Endothelial cell of umbilical vein (primary cell): ENCODE measurements at regions not wholly inside any gene's neighbourhood (a gene's known extent, or its start where the extent isn't known, plus 50 kb on each side); places are given as distances from the start of the nearest gene placed in this dataset.

ENCODE experiments used
- BruUV-seq: library from RNA; stranded (reverse); fragments of 400-500 nt; replicated peaks from 2 replicates; lab custom pipeline; 2021; lab: Mats Ljungman, UMichigan
- CTCF ChIA-PET: fragments of 300-600, 350-600 bp; sonication (Branson Sonifier 250); formaldehyde crosslinking; loops from one replicate; lab custom pipeline; 2021; ENCODE audit warnings: antibody characterized with exemption, inconsistent platforms; lab: Charles Lee
- POLR2A ChIA-PET: fragments of 300-600, 350-600 bp; sonication (Branson Sonifier 250); formaldehyde crosslinking; loops from one replicate; lab custom pipeline; 2021; ENCODE audit warnings: antibody characterized with exemption, inconsistent platforms; lab: Charles Lee
- DNase-seq: peaks from one replicate; pipeline ENCODE4 v3.0.0-alpha.2; 2011; ENCODE audit warnings: low read depth, low spot score
- FAIRE-seq: peaks from 2 replicates; lab custom pipeline; 2011; peaks lifted over from hg19 to GRCh38; lab: Jason Lieb, UNC
- H2AFZ ChIP-seq: 2 replicates; pipeline ENCODE4 v1.6.0; 2012; ENCODE audit warnings: low read depth, low read length, control low read depth, inconsistent platforms
- H3K27ac ChIP-seq: 2 replicates; pipeline ENCODE4 v1.5.1; 2011; ENCODE audit warnings: low read depth, mild to moderate bottlenecking, control low read depth, low read length, moderate library complexity; ENCODE audit not compliant: insufficient read depth
- H3K27me3 ChIP-seq, 2 experiments: 2 replicates each; pipeline versions ENCODE4 v1.6.0 to v1.6.1; 2011; ENCODE audit warnings: low read length in 2 of 2, mixed read lengths in 1 of 2; ENCODE audit not compliant: control insufficient read depth in 2 of 2, insufficient read depth in 2 of 2
- H3K36me3 ChIP-seq, 2 experiments: 2 replicates in 1 of 2; 3 replicates in 1 of 2; pipeline ENCODE4 v1.5.1; 2011; ENCODE audit warnings: low read length in 2 of 2, mild to moderate bottlenecking in 1 of 2, moderate library complexity in 1 of 2; ENCODE audit not compliant: control insufficient read depth in 2 of 2, insufficient read depth in 2 of 2; ENCODE audit errors: extremely low read depth in 1 of 2
- H3K4me1 ChIP-seq: 3 replicates; pipeline ENCODE4 v1.5.1; 2011; ENCODE audit warnings: mild to moderate bottlenecking, low read length; ENCODE audit not compliant: control insufficient read depth, insufficient read depth; ENCODE audit errors: extremely low read depth
- H3K4me2 ChIP-seq: 2 replicates; pipeline ENCODE4 v1.6.1; 2011; ENCODE audit warnings: low read length, control low read depth, mixed read lengths; ENCODE audit not compliant: insufficient read depth
- H3K4me3 ChIP-seq, 3 experiments: fragments of 200-600 bp in 1 of 3; sonication (generic), shearing (Covaris generic) in 1 of 3; replicated peaks in 1 of 3; 2 replicates each; pipeline ENCODE4 v1.5.1; 2011 to 2016; ENCODE audit warnings: control low read depth in 3 of 3, low read length in 3 of 3, mild to moderate bottlenecking in 2 of 3, inconsistent platforms in 1 of 3, low read depth in 1 of 3, moderate library complexity in 1 of 3; ENCODE audit not compliant: insufficient read depth in 1 of 3
- H3K79me2 ChIP-seq: 2 replicates; pipeline ENCODE4 v1.6.0; 2012; ENCODE audit warnings: low read length, inconsistent platforms; ENCODE audit not compliant: control insufficient read depth, insufficient read depth
- H3K9ac ChIP-seq: replicated peaks from 2 replicates; pipeline ENCODE3; 2011; ENCODE audit warnings: low read length, control low read depth; ENCODE audit not compliant: insufficient read depth; ENCODE audit errors: extremely low read depth
- H3K9me1 ChIP-seq: replicated peaks from 3 replicates; pipeline ENCODE4 v1.6.0; 2011; ENCODE audit warnings: mild to moderate bottlenecking, low read length; ENCODE audit not compliant: control insufficient read depth, insufficient read depth; ENCODE audit errors: extremely low read depth
- H3K9me3 ChIP-seq: replicated peaks from 2 replicates; pipeline ENCODE4 v1.5.1; 2012; ENCODE audit warnings: low read length, inconsistent platforms; ENCODE audit not compliant: control insufficient read depth, insufficient read depth
- H4K20me1 ChIP-seq: replicated peaks from 2 replicates; pipeline ENCODE3; 2011; ENCODE audit warnings: mild to moderate bottlenecking, low read length; ENCODE audit not compliant: control insufficient read depth, insufficient read depth; ENCODE audit errors: extremely low read depth
- CTCF ChIP-seq, 2 donors: IDR thresholded peaks; 1 replicate in 1 of 2; 2 replicates in 1 of 2; pipeline ENCODE4 v1.5.1; 2011; ENCODE audit warnings: low read length in 2 of 2, mild to moderate bottlenecking in 2 of 2, moderate library complexity in 2 of 2, control low read depth in 1 of 2, inconsistent platforms in 1 of 2, low read depth in 1 of 2; ENCODE audit not compliant: insufficient read depth in 1 of 2; ENCODE audit errors: extremely low read depth in 1 of 2
- EZH2 ChIP-seq: IDR thresholded peaks from 2 replicates; pipeline ENCODE4 v1.6.1; 2012; ENCODE audit warnings: borderline replicate concordance, low read depth, mild to moderate bottlenecking, moderate library complexity, low read length, inconsistent platforms; ENCODE audit not compliant: severe bottlenecking
- FOS ChIP-seq: IDR thresholded peaks from 2 replicates; pipeline ENCODE4 v1.6.1; 2011; ENCODE audit warnings: mild to moderate bottlenecking, low read length, moderate library complexity, borderline replicate concordance; ENCODE audit not compliant: insufficient read depth
- GATA2 ChIP-seq: IDR thresholded peaks from 2 replicates; pipeline ENCODE4 v1.7.0; 2011; ENCODE audit warnings: low read depth, mild to moderate bottlenecking, moderate library complexity, mixed read lengths, low read length; ENCODE audit not compliant: insufficient read length, insufficient read depth
- JUN ChIP-seq: IDR thresholded peaks from 2 replicates; pipeline ENCODE4 v1.6.1; 2011; ENCODE audit warnings: borderline replicate concordance, low read depth; ENCODE audit not compliant: insufficient read length, insufficient read depth
- MAX ChIP-seq: IDR thresholded peaks from 2 replicates; pipeline ENCODE4 v1.6.1; 2011; ENCODE audit not compliant: insufficient read depth, insufficient read length
- MYC ChIP-seq: IDR thresholded peaks from one replicate; pipeline ENCODE4 v1.6.1; 2011; ENCODE audit warnings: mild to moderate bottlenecking, low read depth, low read length
- POLR2AphosphoS5 ChIP-seq: IDR thresholded peaks from 2 replicates; pipeline ENCODE4 v1.6.1; 2012; ENCODE audit warnings: low read depth, mild to moderate bottlenecking, control low read depth, low read length, moderate library complexity; ENCODE audit not compliant: insufficient read depth
- dilution Hi-C: fragments of 300-500 bp; cut with MboI; formaldehyde crosslinking; loops from one replicate; pipeline ENCODE4 v1.15.0; 2019; ENCODE audit warnings: low sequenced_read_pairs; ENCODE audit not compliant: extremely low pct_ligation_motif_present
- intact Hi-C: fragments of 100-400 bp; cut with micrococcal nuclease; formaldehyde crosslinking; loops from one replicate; pipeline ENCODE4 v1.10.0; 2022

GRCh38 chr5:173768891-173769290 is 119.3 kb upstream of the CPEB4 start:
- TF ChIP-seq GATA2, result no peak
- no peak for TF ChIP-seq EZH2
- TF ChIP-seq JUN, result no peak
- TF ChIP-seq POLR2AphosphoS5, result no peak
- TF ChIP-seq MYC, result no peak
- TF ChIP-seq CTCF (IDR thresholded peaks at IDR 0.05; ENCODE audit: extremely low read depth in 1 of 2, insufficient read depth in 1 of 2, low read depth in 1 of 2, low read length in 2 of 2), result no peak
- TF ChIP-seq FOS, result no peak
- no peak for TF ChIP-seq MAX
- Histone ChIP-seq H3K9me3 (no peaks in the 10 kb centered on the region), H3K4me3 (no peak overlapping the region), H3K9me1 (no peaks in the 10 kb centered on the region), H3K27ac (no peak overlapping the region), H2AFZ (no peak overlapping the region), H3K4me1 (peaks cover 23% of the 10 kb centered on the region), H3K79me2 (no peaks in the 10 kb centered on the region), H3K4me2 (no peak overlapping the region), H3K36me3 (no peaks in the 10 kb centered on the region), H4K20me1 (no peaks in the 10 kb centered on the region), H3K9ac (no peak overlapping the region), H3K27me3 (no peaks in the 10 kb centered on the region)
- intact Hi-C loops (loop anchor here (5.0 to 10.0 kb wide), 3 partner anchors 434 to 994 kb away; partner anchors contain the start of gene DUSP1), dilution Hi-C loops (no loop called here)
- POLR2A ChIA-PET, result no interaction called here
- BruUV-seq, result no TSS peak
- DNase-seq, result no peak
- FAIRE-seq, result no peak
- CTCF ChIA-PET, result no interaction called here
